K562 (cell line): ENCODE measurements at regions not wholly inside any gene's neighbourhood (a gene's known extent, or its start where the extent isn't known, plus 50 kb on each side); places are given as distances from the start of the nearest gene placed in this dataset.

Experiments used
- ATAC-seq: fragments of 200-7000 bp; cut with Tn5 transposase; 3 replicates; pipeline ENCODE4 v1.9.1; 2020; ENCODE audit warnings: moderate library complexity
- BruUV-seq: library from RNA; stranded (reverse); fragments of 400-500 nt; replicated peaks from 2 replicates; lab custom pipeline; 2021; lab: Mats Ljungman, UMichigan
- CTCF ChIA-PET: fragments of 300-600 bp; formaldehyde crosslinking; extraction: SDS; loops from one replicate; lab custom pipeline; 2021; ENCODE audit warnings: low intra/inter-chr PET ratio; lab: Yijun Ruan, JAX
- POLR2A ChIA-PET: fragments of 300-600, 350-650 bp; sonication (Branson Sonifier 250); formaldehyde crosslinking; extraction: SDS; loops from one replicate; lab custom pipeline; 2021; ENCODE audit warnings: antibody characterized with exemption, inconsistent platforms; lab: Yijun Ruan, JAX
- DNase-seq, 4 experiments: peaks; one replicate each; pipeline versions ENCODE4 v3.0.0 to v3.0.0-alpha.2; 2011 to 2018; ENCODE audit warnings: low spot score in 3 of 4, mixed read lengths in 3 of 4; ENCODE audit errors: extremely low read depth in 1 of 4
- FAIRE-seq: peaks from 2 replicates; lab custom pipeline; 2011; peaks lifted over from hg19 to GRCh38; lab: Jason Lieb, UNC
- H2AFZ ChIP-seq: 2 replicates; pipeline ENCODE4 v1.6.0; 2011; ENCODE audit warnings: low read depth, low read length, control low read depth, inconsistent platforms
- H3K27ac ChIP-seq: fragments of 200-600 bp; 3 replicates; pipeline ENCODE4 v1.8.0; 2011; ENCODE audit warnings: low read depth, mild to moderate bottlenecking, control low read depth, inconsistent platforms, low read length, moderate library complexity, mixed read lengths; ENCODE audit errors: extremely low read depth
- H3K27me3 ChIP-seq, 2 experiments: fragments of 300-600 bp in 1 of 2; 2 replicates in 1 of 2; 3 replicates in 1 of 2; pipeline versions ENCODE4 v1.6.0 to v1.8.0; 2011; ENCODE audit warnings: inconsistent platforms in 2 of 2, low read length in 2 of 2, mild to moderate bottlenecking in 1 of 2, mixed read lengths in 1 of 2, moderate library complexity in 1 of 2; ENCODE audit not compliant: control insufficient read depth in 2 of 2, insufficient read depth in 2 of 2
- H3K36me3 ChIP-seq: fragments of 300-600 bp; 3 replicates; pipeline ENCODE4 v1.8.0; 2011; ENCODE audit warnings: mild to moderate bottlenecking, low read length, inconsistent platforms; ENCODE audit not compliant: control insufficient read depth, insufficient read depth
- H3K4me1 ChIP-seq, 2 experiments: fragments of 200-600 bp in 1 of 2; replicated peaks in 1 of 2; 2 replicates in 1 of 2; 3 replicates in 1 of 2; pipeline versions ENCODE4 v1.5.1 to v1.8.0; 2011; ENCODE audit warnings: inconsistent platforms in 2 of 2, low read length in 2 of 2, mild to moderate bottlenecking in 1 of 2, mixed read lengths in 1 of 2, moderate library complexity in 1 of 2; ENCODE audit not compliant: control insufficient read depth in 2 of 2, insufficient read depth in 2 of 2
- H3K4me2 ChIP-seq: 2 replicates; pipeline ENCODE4 v1.6.1; 2011; ENCODE audit warnings: low read length, control low read depth, inconsistent platforms, mixed read lengths; ENCODE audit not compliant: insufficient read depth
- H3K4me3 ChIP-seq: fragments of 200-600 bp; sonication (generic), shearing (Covaris generic); 2 replicates; pipeline ENCODE4 v1.5.1; 2016; ENCODE audit warnings: control low read depth, inconsistent platforms
- H3K79me2 ChIP-seq: fragments of 200-600 bp; 3 replicates; pipeline ENCODE4 v1.8.0; 2011; ENCODE audit warnings: low read length, inconsistent platforms; ENCODE audit not compliant: control insufficient read depth, insufficient read depth
- H3K9ac ChIP-seq, 2 experiments: 2 replicates each; pipeline versions ENCODE4 v1.6.0 to v1.6.1; 2011; ENCODE audit warnings: low read depth in 2 of 2, low read length in 2 of 2, control low read depth in 1 of 2, inconsistent platforms in 1 of 2, mild to moderate bottlenecking in 1 of 2, mixed read lengths in 1 of 2; ENCODE audit not compliant: insufficient read depth in 1 of 2
- H3K9me1 ChIP-seq: one replicate; pipeline ENCODE4 v1.6.0; 2011; ENCODE audit warnings: inconsistent platforms, mild to moderate bottlenecking, low read length, moderate library complexity; ENCODE audit not compliant: control insufficient read depth, insufficient read depth
- H3K9me3 ChIP-seq: replicated peaks from 2 replicates; pipeline ENCODE4 v1.5.1; 2011; ENCODE audit warnings: low read depth, low read length, inconsistent platforms; ENCODE audit not compliant: control insufficient read depth, insufficient read depth
- H4K20me1 ChIP-seq: replicated peaks from 2 replicates; pipeline ENCODE4 v1.6.1; 2011; ENCODE audit warnings: low read length, inconsistent platforms, mixed read lengths; ENCODE audit not compliant: control insufficient read depth, insufficient read depth
- FIP1L1 ChIP-seq: fragments of 200-400 bp; formaldehyde crosslinking; IDR thresholded peaks from 2 replicates; pipeline ENCODE4 v1.6.1; 2018; ENCODE audit warnings: mild to moderate bottlenecking, low read depth, low read length; ENCODE audit not compliant: poor library complexity, severe bottlenecking
- WGBS: fragments of 100-300 bp; shearing (Covaris generic); methylation state at CpG from one replicate; pipeline ENCODE4 v1.1.6; 2016; ENCODE audit warnings: low coverage, mixed read lengths; ENCODE audit not compliant: insufficient coverage; ENCODE audit errors: missing lambda C conversion rate; 5-methylcytosine and 5-hydroxymethylcytosine counted together
- in situ Hi-C: fragments of 300-500 bp; cut with MboI; formaldehyde crosslinking; loops from 4 replicates; pipeline ENCODE4 v1.15.0; 2018; ENCODE audit warnings: inconsistent platforms, mixed read lengths
- intact Hi-C: fragments of 100-400 bp; cut with micrococcal nuclease; formaldehyde crosslinking; loops from 2 replicates; pipeline ENCODE4 v1.14.2; 2022
- TF ChIP-seq, protein P1 (sequence below), 2 experiments: fragments of 150-350 bp in 1 of 2; IDR thresholded peaks; 2 replicates each; pipeline ENCODE4 v1.6.1; 2012 to 2016; ENCODE audit warnings: low read depth in 2 of 2, low read length in 2 of 2, mild to moderate bottlenecking in 1 of 2, moderate library complexity in 1 of 2
- TF ChIP-seq, protein P2 (sequence below), 2 experiments: fragments of 450-650 bp; conservative IDR thresholded peaks; 2 replicates each; pipeline ENCODE4 v1.6.1; 2017; ENCODE audit warnings: mild to moderate bottlenecking in 2 of 2, moderate library complexity in 2 of 2
- TF ChIP-seq, protein P3 (sequence below): fragments of 450-650 bp; formaldehyde crosslinking; IDR thresholded peaks from 2 replicates; pipeline ENCODE4 v1.4.0; 2020; ENCODE audit warnings: mild to moderate bottlenecking, mixed read lengths

DNA sequence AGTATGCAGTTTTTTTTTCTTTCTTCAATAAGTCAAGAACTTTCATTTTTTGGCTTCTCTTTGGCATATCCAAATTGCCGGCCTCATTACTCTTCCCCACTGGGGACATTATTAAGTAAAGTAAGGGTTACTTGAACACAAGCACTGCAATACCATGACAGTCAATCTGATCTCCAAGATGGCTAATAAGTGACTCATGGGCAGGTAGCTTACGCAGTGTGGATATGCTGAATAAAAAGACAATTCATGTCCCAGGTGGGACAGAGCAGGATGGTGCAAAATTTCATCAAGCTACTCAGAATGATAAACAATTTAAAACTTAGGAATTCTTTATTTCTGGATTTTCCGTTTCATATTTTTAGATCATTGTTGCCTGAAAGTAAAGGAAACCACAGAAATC, 671.8 kb downstream of the ACTL7B start:
- Histone ChIP-seq H4K20me1 (no peaks in the 10 kb centered on the region), H3K27ac (no peak overlapping the region), H3K36me3 (no peaks in the 10 kb centered on the region), H3K4me3 (no peak overlapping the region), H3K27me3 (peaks cover 6 to 44% of the 10 kb centered on the region in 2 experiments; a peak in 4 of 5 replicates), H3K9me3 (no peaks in the 10 kb centered on the region), H3K4me2 (no peak overlapping the region), H3K79me2 (no peaks in the 10 kb centered on the region), H3K4me1 (no peaks in the 10 kb centered on the region), H3K9ac (no peak overlapping the region)
- in situ Hi-C loops, result no loop called here
- BruUV-seq, result no TSS peak
- TF ChIP-seq, protein P1, sequence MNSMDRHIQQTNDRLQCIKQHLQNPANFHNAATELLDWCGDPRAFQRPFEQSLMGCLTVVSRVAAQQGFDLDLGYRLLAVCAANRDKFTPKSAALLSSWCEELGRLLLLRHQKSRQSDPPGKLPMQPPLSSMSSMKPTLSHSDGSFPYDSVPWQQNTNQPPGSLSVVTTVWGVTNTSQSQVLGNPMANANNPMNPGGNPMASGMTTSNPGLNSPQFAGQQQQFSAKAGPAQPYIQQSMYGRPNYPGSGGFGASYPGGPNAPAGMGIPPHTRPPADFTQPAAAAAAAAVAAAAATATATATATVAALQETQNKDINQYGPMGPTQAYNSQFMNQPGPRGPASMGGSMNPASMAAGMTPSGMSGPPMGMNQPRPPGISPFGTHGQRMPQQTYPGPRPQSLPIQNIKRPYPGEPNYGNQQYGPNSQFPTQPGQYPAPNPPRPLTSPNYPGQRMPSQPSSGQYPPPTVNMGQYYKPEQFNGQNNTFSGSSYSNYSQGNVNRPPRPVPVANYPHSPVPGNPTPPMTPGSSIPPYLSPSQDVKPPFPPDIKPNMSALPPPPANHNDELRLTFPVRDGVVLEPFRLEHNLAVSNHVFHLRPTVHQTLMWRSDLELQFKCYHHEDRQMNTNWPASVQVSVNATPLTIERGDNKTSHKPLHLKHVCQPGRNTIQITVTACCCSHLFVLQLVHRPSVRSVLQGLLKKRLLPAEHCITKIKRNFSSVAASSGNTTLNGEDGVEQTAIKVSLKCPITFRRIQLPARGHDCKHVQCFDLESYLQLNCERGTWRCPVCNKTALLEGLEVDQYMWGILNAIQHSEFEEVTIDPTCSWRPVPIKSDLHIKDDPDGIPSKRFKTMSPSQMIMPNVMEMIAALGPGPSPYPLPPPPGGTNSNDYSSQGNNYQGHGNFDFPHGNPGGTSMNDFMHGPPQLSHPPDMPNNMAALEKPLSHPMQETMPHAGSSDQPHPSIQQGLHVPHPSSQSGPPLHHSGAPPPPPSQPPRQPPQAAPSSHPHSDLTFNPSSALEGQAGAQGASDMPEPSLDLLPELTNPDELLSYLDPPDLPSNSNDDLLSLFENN (IDR thresholded peaks at IDR 0.05; ENCODE audit: low read depth in 2 of 2, low read length in 2 of 2), result no peak
- TF ChIP-seq, protein P2, sequence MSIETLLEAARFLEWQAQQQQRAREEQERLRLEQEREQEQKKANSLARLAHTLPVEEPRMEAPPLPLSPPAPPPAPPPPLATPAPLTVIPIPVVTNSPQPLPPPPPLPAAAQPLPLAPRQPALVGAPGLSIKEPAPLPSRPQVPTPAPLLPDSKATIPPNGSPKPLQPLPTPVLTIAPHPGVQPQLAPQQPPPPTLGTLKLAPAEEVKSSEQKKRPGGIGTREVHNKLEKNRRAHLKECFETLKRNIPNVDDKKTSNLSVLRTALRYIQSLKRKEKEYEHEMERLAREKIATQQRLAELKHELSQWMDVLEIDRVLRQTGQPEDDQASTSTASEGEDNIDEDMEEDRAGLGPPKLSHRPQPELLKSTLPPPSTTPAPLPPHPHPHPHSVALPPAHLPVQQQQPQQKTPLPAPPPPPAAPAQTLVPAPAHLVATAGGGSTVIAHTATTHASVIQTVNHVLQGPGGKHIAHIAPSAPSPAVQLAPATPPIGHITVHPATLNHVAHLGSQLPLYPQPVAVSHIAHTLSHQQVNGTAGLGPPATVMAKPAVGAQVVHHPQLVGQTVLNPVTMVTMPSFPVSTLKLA (conservative IDR thresholded peaks at IDR 0.05), result no peak
- TF ChIP-seq, protein P3, sequence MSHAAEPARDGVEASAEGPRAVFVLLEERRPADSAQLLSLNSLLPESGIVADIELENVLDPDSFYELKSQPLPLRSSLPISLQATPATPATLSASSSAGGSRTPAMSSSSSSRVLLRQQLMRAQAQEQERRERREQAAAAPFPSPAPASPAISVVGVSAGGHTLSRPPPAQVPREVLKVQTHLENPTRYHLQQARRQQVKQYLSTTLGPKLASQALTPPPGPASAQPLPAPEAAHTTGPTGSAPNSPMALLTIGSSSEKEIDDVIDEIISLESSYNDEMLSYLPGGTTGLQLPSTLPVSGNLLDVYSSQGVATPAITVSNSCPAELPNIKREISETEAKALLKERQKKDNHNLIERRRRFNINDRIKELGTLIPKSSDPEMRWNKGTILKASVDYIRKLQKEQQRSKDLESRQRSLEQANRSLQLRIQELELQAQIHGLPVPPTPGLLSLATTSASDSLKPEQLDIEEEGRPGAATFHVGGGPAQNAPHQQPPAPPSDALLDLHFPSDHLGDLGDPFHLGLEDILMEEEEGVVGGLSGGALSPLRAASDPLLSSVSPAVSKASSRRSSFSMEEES (CRISPR knock-in tag), result no peak
- TF ChIP-seq FIP1L1, result no peak
- TF ChIP-seq, all 486 proteins: peak for 0
- WGBS, result 2% methylated on average over 3 of the region's 3 CpGs
- ChIA-PET POLR2A (no interaction called here), CTCF (no interaction called here)
- FAIRE-seq (no peak), ATAC-seq (no peak), DNase-seq (no peak)
- no peaks in the 10 kb centered on the region for H3K9me1 ChIP-seq
- intact Hi-C loops, result no loop called here
- no peak overlapping the region for H2AFZ ChIP-seq
